Medulla oblongata (tissue), 1 donor: ENCODE measurements at regions not wholly inside any gene's neighbourhood (a gene's known extent, or its start where the extent isn't known, plus 50 kb on each side); places are given as distances from the start of the nearest gene placed in this dataset.
"Not testable (repeated sequence)": the region's sequence is repeated elsewhere in the genome, so short reads cannot be mapped to it uniquely, and the experiment has no call there.

Experiments
- DNase-seq: peaks from one replicate; pipeline ENCODE4 v3.0.0-alpha.2; 2015; ENCODE audit errors: extremely low spot score

- DNase-seq: no peak
Measured at GRCh38 chr5:159588941-159589340, 258.7 kb upstream of the IL12B start.

GRCh38 chr5:159593518-159594073, 263.3 kb upstream of the IL12B start:
- DNase-seq: no peak

- not testable (repeated sequence) for DNase-seq
Measured at GRCh38 chr5:159595561-159595960, 265.3 kb upstream of the IL12B start.

GRCh38 chr5:159601216-159601615, 270.9 kb upstream of the IL12B start:
- no peak for DNase-seq

- no peak for DNase-seq
Measured at GRCh38 chr5:159602434-159602833, 272.1 kb upstream of the IL12B start.

- no peak for DNase-seq
Measured at GRCh38 chr5:159605585-159605984, 275.3 kb upstream of the IL12B start.

GRCh38 chr5:159609359-159609758, 279.1 kb upstream of the IL12B start:
- DNase-seq: no peak

- no peak for DNase-seq
Measured at GRCh38 chr5:159610966-159611579, 280.8 kb upstream of the IL12B start.

GRCh38 chr5:159616952-159617351, 286.7 kb upstream of the IL12B start:
- DNase-seq: no peak

GRCh38 chr5:159619826-159620225, 289.5 kb upstream of the IL12B start:
- no peak for DNase-seq

GRCh38 chr5:159620853-159621540, 290.7 kb upstream of the IL12B start:
- no peak for DNase-seq

- DNase-seq: no peak
Measured at GRCh38 chr5:159628703-159629102, 287.6 kb upstream of the ADRA1B start.

GRCh38 chr5:159629158-159629557, 287.1 kb upstream of the ADRA1B start:
- DNase-seq: no peak

- DNase-seq: no peak
Measured at GRCh38 chr5:159630545-159630944, 285.7 kb upstream of the ADRA1B start.

GRCh38 chr5:159631001-159631400, 285.3 kb upstream of the ADRA1B start:
- no peak for DNase-seq

GRCh38 chr5:159632866-159633265, 283.4 kb upstream of the ADRA1B start:
- DNase-seq: no peak

- DNase-seq: no peak
Measured at GRCh38 chr5:159638481-159638880, 277.8 kb upstream of the ADRA1B start.

- DNase-seq: no peak
Measured at GRCh38 chr5:159638954-159639559, 277.2 kb upstream of the ADRA1B start.

GRCh38 chr5:159639590-159639989, 276.7 kb upstream of the ADRA1B start:
- DNase-seq: no peak

GRCh38 chr5:159640446-159640845, 275.8 kb upstream of the ADRA1B start:
- no peak for DNase-seq

- no peak for DNase-seq
Measured at GRCh38 chr5:159640921-159641320, 275.4 kb upstream of the ADRA1B start.

GRCh38 chr5:159641371-159642039, 274.8 kb upstream of the ADRA1B start:
- no peak for DNase-seq
